ENCODE measurements at regions not wholly inside any gene's neighbourhood (a gene's known extent, or its start where the extent isn't known, plus 50 kb on each side); places are given as distances from the start of the nearest gene placed in this dataset.
"Not testable (repeated sequence)": the region's sequence is repeated elsewhere in the genome, so short reads cannot be mapped to it uniquely, and the experiment has no call there.

- DNase-seq: no peak
These were observed 60.3 kb upstream of the ZNF81 start for GRCh38 chrX:47776292-47777006.

GRCh38 chrX:47772764-47773163 lies 63.9 kb upstream of the ZNF81 start:
- no peak for DNase-seq

- no peak for DNase-seq
These were observed 65.2 kb upstream of the ZNF81 start for GRCh38 chrX:47771473-47771872.

DNA sequence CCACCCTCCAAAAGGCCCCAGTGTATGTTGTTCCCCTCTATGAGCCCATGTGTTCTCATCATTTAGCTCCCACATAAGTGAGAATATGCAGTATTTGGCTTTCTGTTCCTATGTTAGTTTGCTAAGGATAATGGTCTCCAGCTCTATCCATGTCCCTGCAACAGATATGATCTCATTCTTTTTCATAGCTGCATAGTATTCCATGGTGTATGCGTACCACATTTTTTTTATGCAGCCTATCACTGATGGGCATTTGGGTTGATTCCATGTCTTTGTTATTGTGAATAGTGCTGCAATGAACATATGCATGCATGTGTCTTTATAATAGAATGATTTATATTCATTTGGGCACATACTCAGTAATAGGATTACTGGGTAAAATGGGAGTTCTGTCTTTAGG lies 73.9 kb upstream of the ZNF81 start:
- not testable (repeated sequence) for DNase-seq

DNA sequence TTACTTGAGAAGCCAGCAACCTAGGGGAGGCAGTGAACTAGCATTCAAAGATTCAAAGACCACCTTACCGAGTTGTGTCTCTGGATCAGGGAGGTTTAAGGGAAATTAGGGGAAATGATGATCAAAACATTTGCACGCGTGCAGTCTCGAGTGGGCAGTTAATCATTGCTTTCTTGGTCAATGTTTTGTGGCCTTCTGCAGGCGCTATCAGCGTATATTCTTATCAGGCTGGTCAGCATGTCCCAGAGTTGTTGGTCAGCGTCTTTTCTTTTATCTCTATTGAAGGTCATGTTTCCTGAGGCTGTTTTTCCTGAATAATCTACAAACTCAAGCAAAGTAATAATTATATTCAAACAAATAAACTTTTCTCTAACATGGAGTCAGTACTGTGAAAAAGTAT lies 84.0 kb upstream of the ZNF81 start:
- DNase-seq: no peak

- DNase-seq: peak; percentile 62
These were observed 85.0 kb upstream of the ZNF81 start for GRCh38 chrX:47751670-47752069.

GRCh38 chrX:47749185-47749967 lies 87.3 kb upstream of the ZNF81 start:
- DNase-seq: no peak

- DNase-seq: no peak
These were observed 88.1 kb upstream of the ZNF81 start for GRCh38 chrX:47748576-47748975.

DNA sequence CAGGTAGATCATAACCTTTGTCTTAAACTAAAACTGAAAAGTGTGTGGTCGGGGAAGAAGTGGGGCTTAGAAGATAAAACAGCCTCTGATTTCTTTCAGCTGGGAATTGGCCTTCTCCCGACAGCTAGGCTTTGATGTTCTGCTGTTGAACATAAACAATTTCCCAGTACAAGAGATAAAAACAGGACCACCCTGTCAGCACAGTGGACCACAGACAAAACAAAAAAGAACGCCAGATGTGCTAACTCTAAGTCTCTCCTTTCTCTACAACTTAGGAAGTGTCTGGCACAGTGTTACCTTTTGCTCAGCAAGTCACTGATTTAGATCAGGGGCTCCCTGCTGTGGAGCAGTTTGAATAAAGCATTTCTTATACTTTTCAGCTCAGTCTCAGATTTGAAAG lies 87.5 kb upstream of the UXT start:
- no peak for DNase-seq

DNA sequence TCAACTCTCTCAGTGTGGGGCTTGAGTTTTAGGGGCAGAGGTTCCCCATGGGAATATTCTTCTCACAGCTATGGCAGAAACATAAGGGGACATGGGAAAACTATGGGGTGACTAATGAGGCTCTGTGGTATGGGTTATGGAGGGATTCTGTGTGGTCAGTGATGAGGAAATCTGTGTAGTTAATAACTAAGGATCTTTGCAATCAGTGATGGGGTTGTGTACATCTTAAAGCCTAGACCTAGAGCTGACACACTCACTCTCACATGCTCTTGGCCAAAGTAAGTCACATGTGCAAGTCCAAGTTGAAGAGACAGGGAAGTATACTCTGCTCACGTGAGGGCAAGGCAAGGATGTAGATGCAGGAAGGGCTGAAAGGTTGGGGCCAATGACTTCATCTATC lies 86.4 kb upstream of the UXT start:
- DNase-seq: no peak

- no peak for DNase-seq
These were observed 84.5 kb upstream of the UXT start for GRCh38 chrX:47743504-47743903.

DNA sequence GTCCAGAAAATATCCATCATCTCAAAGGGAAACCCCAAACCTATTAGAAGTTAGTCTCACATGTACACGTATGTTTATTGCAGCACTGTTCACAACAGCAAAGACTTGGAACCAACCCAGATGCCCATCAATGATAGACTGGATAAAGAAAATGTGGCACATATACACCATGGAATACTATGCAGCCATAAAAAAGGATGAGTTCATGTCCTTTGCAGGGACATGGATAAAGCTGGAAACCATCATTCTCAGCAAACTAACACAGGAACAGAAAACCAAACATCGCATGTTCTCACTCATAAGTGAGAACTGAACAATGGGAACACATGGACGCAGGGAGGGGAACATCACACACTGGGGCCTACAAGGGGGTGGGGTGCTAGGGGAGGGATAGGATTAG lies 79.9 kb upstream of the UXT start:
- not testable (repeated sequence) for DNase-seq

GRCh38 chrX:47723689-47724088 lies 64.7 kb upstream of the UXT start:
- peak; percentile 57 for DNase-seq

- DNase-seq: no peak
These were observed 64.1 kb upstream of the UXT start for GRCh38 chrX:47723083-47723482.

- no peak for DNase-seq
These were observed 63.3 kb upstream of the UXT start for GRCh38 chrX:47722260-47722659.

- DNase-seq: not testable (repeated sequence)
These were observed 56.1 kb upstream of the UXT start for GRCh38 chrX:47715078-47715477.

DNA sequence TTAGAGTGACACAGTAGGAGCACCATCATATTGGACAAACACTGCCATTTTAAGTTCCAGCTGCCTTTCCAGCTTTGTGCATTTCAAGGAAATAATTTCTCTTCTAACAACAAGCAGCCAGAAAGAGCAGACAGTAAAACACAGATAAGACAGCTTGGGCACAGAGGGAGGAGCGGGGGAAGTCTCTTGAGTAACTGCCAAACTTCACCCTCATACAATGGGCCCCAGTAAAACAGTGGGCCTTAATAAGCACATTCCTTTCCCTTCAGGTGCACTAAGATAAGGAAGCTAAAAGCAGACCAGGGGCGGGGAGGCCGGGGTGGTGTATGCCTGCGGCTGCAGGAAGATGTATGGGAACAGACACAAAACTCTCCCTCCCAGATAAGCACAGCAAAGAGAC lies 53.7 kb upstream of the UXT start:
- peak; percentile 91 for DNase-seq

GRCh38 chrX:47710252-47710651 lies 51.3 kb upstream of the UXT start:
- peak; percentile 12 for DNase-seq

All from hematopoietic multipotent progenitor cell treated with erythropoietin and hydrocortisone succinate and interleukin-3 and kit ligand, for 8 days (in vitro differentiated cells).